ENCODE measurements at regions not wholly inside any gene's neighbourhood (a gene's known extent, or its start where the extent isn't known, plus 50 kb on each side); places are given as distances from the start of the nearest gene placed in this dataset.

DNA sequence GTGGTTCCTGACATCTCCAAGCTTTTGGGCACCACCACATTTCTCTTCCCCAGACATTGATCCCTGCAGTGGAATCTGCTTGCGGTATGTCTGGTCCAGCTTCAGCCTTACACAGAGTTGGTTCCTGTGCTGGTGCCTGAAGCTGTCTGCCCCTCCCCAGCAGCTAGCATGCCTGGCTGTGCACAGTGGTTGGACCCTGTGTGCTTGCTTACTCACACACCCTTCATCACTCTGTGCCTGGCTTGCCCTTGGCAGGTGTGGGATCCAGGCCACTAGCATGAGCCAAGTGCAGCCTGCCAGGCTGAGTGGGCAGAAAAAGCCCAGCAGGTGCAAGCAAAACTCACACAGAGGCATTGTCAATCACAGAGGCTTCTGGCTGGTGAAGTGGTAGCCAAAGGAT, 473.8 kb downstream of the ACTRT1 start:
- TF ChIP-seq EZH2 (IDR thresholded peaks at IDR 0.05), result no peak
- TF ChIP-seq POLR2AphosphoS5 (IDR thresholded peaks at IDR 0.05; ENCODE audit: borderline replicate concordance, low read depth, low read length), result no peak
- TF ChIP-seq FOXP2 (optimal IDR thresholded peaks at IDR 0.05; ENCODE audit: control extremely low read depth, extremely low read length, insufficient read depth), result no peak

Data from SK-N-MC (cell line).